ENCODE measurements at regions not wholly inside any gene's neighbourhood (a gene's known extent, or its start where the extent isn't known, plus 50 kb on each side); places are given as distances from the start of the nearest gene placed in this dataset.

DNA sequence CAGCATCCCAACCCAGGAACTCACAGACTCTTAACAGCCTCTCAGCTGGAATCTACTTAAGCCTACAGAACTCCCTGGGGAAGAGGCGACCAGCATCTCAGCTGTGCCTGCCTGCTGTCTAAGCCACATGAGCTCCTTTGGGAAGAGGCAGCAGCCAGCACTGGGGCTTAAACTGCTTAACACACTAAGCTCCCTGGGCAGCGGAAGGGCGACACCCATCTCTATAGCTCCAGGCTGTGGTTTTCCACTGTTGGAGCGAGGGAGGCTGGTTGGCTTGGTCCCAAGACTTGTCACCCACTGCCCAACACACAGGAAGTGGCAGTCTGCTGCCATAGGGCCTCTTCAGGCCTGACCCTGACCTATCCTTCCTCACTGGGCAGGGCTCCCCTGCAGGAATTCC lies 1544.1 kb upstream of the ADGRL3 start:
- no peaks in the 10 kb centered on the region for H4K20me1 ChIP-seq (ENCODE audit: insufficient read depth, low read length)
- H3K27me3 ChIP-seq (ENCODE audit: control insufficient read depth in 1 of 2, insufficient read depth in 2 of 2, low read length in 2 of 2): no peaks in the 10 kb centered on the region
- no peak overlapping the region for H3K4me2 ChIP-seq (ENCODE audit: low read depth, low read length)
- FAIRE-seq: no peak
- DNase-seq (ENCODE audit: low spot score): no peak
- WGBS (ENCODE audit: low lambda C conversion rate): 0% methylated on average over 1 of the region's 4 CpGs
- ChIA-PET CTCF (ENCODE audit: low intra/inter-chr PET ratio, low total read pairs) (no interaction called here), POLR2A (no interaction called here)
- H3K36me3 ChIP-seq (replicated peaks in 1 of 2; ENCODE audit: control insufficient read depth in 1 of 2, insufficient read depth in 2 of 2, low read length in 2 of 2): no peaks in the 10 kb centered on the region
- TF ChIP-seq ZNF34 (CRISPR knock-in tag; IDR thresholded peaks at IDR 0.05; ENCODE audit: borderline replicate concordance) (no peak), POGZ (CRISPR knock-in tag; IDR thresholded peaks at IDR 0.05) (no peak), ZNF501 (CRISPR knock-in tag; IDR thresholded peaks at IDR 0.05) (no peak), RFXANK (CRISPR knock-in tag; IDR thresholded peaks at IDR 0.05) (no peak), ZNF816 (CRISPR knock-in tag; IDR thresholded peaks at IDR 0.05; ENCODE audit: borderline replicate concordance) (no peak), ZFYVE20 (CRISPR knock-in tag; IDR thresholded peaks at IDR 0.05; ENCODE audit: borderline replicate concordance, low read depth) (no peak), FOXK2 (IDR thresholded peaks at IDR 0.05) (no peak), U2AF1 (optimal IDR thresholded peaks at IDR 0.05; ENCODE audit: low read depth, low read length) (no peak), ZSCAN31 (CRISPR knock-in tag; IDR thresholded peaks at IDR 0.05; ENCODE audit: low read depth) (no peak), ZFP1 (CRISPR knock-in tag; IDR thresholded peaks at IDR 0.05) (no peak)
- in situ Hi-C loops (cut with HindIII; ENCODE audit: extremely low pct_ligation_motif_present, low pct_unique_long_range_greater_than_20kb): no loop called here
- H3K79me2 ChIP-seq (ENCODE audit: insufficient read depth, low read length): no peaks in the 10 kb centered on the region
- no peak overlapping the region for H3K27ac ChIP-seq (ENCODE audit: extremely low read length, insufficient read depth, low read length)
- no TSS peak for BruUV-seq (replicated peaks)
- no peak overlapping the region for H3K9ac ChIP-seq (ENCODE audit: insufficient read depth, low read depth, low read length)
- H3K4me1 ChIP-seq (ENCODE audit: insufficient read depth, low read length): no peaks in the 10 kb centered on the region
- ATAC-seq: no peak
- no peak overlapping the region for H3K4me3 ChIP-seq (replicated peaks in 1 of 3; ENCODE audit: insufficient read depth in 1 of 3, low read depth in 2 of 3, low read length in 3 of 3)
- peaks cover 21% of the 10 kb centered on the region for H3K9me3 ChIP-seq (ENCODE audit: low read length)
- intact Hi-C loops (cut with micrococcal nuclease; ENCODE audit: unreplicated experiment): no loop called here
- H2AFZ ChIP-seq (ENCODE audit: low read length): no peak overlapping the region

DNA sequence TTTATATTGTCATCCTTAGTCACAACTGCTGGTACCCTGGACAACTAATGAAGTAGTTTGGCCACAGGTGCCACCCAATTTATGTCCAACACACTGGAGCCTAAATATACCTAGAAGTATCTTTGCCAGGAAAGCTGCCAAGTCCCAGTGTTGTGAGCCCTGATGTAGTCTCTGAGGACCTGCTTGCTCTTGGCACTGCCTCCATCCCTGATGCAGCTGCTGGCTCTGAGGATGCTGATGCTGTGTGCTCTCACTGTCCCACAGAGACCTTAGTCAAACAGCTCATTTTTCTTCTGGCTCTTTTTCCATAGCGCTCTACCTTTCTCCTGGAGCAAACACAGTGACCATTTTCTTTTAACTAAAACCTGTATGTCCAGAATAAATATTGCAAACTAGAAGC lies 1535.4 kb upstream of the ADGRL3 start:
- intact Hi-C loops (cut with micrococcal nuclease; ENCODE audit: unreplicated experiment): no loop called here
- ATAC-seq (no peak), DNase-seq (ENCODE audit: low spot score) (no peak), FAIRE-seq (no peak)
- no peak overlapping the region for H3K27ac ChIP-seq (ENCODE audit: extremely low read length, insufficient read depth, low read length)
- H3K9me3 ChIP-seq (ENCODE audit: low read length): no peaks in the 10 kb centered on the region
- H3K36me3 ChIP-seq (replicated peaks in 1 of 2; ENCODE audit: control insufficient read depth in 1 of 2, insufficient read depth in 2 of 2, low read length in 2 of 2): no peaks in the 10 kb centered on the region
- TF ChIP-seq ZNF549 (CRISPR knock-in tag; IDR thresholded peaks at IDR 0.05): no peak
- TF ChIP-seq, protein P1, sequence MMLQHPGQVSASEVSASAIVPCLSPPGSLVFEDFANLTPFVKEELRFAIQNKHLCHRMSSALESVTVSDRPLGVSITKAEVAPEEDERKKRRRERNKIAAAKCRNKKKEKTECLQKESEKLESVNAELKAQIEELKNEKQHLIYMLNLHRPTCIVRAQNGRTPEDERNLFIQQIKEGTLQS (CRISPR knock-in tag; IDR thresholded peaks at IDR 0.05): no peak
- H3K79me2 ChIP-seq (ENCODE audit: insufficient read depth, low read length): no peaks in the 10 kb centered on the region
- no peak overlapping the region for H3K9ac ChIP-seq (ENCODE audit: insufficient read depth, low read depth, low read length)
- in situ Hi-C loops (cut with HindIII; ENCODE audit: extremely low pct_ligation_motif_present, low pct_unique_long_range_greater_than_20kb): no loop called here
- no peaks in the 10 kb centered on the region for H3K27me3 ChIP-seq (ENCODE audit: control insufficient read depth in 1 of 2, insufficient read depth in 2 of 2, low read length in 2 of 2)
- no peaks in the 10 kb centered on the region for H4K20me1 ChIP-seq (ENCODE audit: insufficient read depth, low read length)
- no peak overlapping the region for H3K4me2 ChIP-seq (ENCODE audit: low read depth, low read length)
- no peak overlapping the region for H3K4me3 ChIP-seq (replicated peaks in 1 of 3; ENCODE audit: insufficient read depth in 1 of 3, low read depth in 2 of 3, low read length in 3 of 3)
- H2AFZ ChIP-seq (ENCODE audit: low read length): no peak overlapping the region
- BruUV-seq (replicated peaks): no TSS peak
- 82% methylated on average over 1 of the region's 1 CpG for WGBS (ENCODE audit: low lambda C conversion rate)
- POLR2A ChIA-PET: no interaction called here
- no peaks in the 10 kb centered on the region for H3K4me1 ChIP-seq (ENCODE audit: insufficient read depth, low read length)
- CTCF ChIA-PET (ENCODE audit: low intra/inter-chr PET ratio, low total read pairs): no interaction called here
